H1 (cell line): ENCODE measurements at regions not wholly inside any gene's neighbourhood (a gene's known extent, or its start where the extent isn't known, plus 50 kb on each side); places are given as distances from the start of the nearest gene placed in this dataset.

ENCODE experiments used
- CTCF ChIA-PET: fragments of 300-600 bp; sonication (Branson Sonifier 250); formaldehyde crosslinking; loops from one replicate; lab custom pipeline; 2021; ENCODE audit not compliant: partially characterized antibody; lab: Charles Lee
- POLR2A ChIA-PET: fragments of 300-600 bp; sonication (Branson Sonifier 250); formaldehyde crosslinking; loops from one replicate; lab custom pipeline; 2021; ENCODE audit warnings: inconsistent platforms; ENCODE audit not compliant: partially characterized antibody; lab: Charles Lee
- DNase-seq, 2 experiments: peaks; one replicate each; pipeline versions ENCODE4 v3.0.0 to v3.0.0-alpha.2; 2010 to 2022; ENCODE audit warnings: low spot score in 2 of 2, low read depth in 1 of 2, mixed read lengths in 1 of 2
- FAIRE-seq: peaks from 2 replicates; lab custom pipeline; 2011; peaks lifted over from hg19 to GRCh38; lab: Jason Lieb, UNC
- H2AFZ ChIP-seq: 2 replicates; pipeline ENCODE4 v1.8.1; 2012; ENCODE audit warnings: low read length, inconsistent platforms
- H2AK5ac ChIP-seq: 2 replicates; pipeline ENCODE4 v1.6.1; 2013; ENCODE audit warnings: low read depth, low read length
- H2BK120ac ChIP-seq: replicated peaks from 2 replicates; pipeline ENCODE3; 2013; ENCODE audit warnings: low read depth, low read length, inconsistent platforms
- H2BK12ac ChIP-seq: 2 replicates; pipeline ENCODE4 v1.6.1; 2013; ENCODE audit warnings: low read depth, low read length
- H2BK15ac ChIP-seq: 2 replicates; pipeline ENCODE4 v1.6.1; 2013; ENCODE audit warnings: low read length
- H2BK20ac ChIP-seq: 2 replicates; pipeline ENCODE4 v1.6.1; 2013; ENCODE audit warnings: low read length
- H2BK5ac ChIP-seq: 2 replicates; pipeline ENCODE4 v1.6.1; 2013; ENCODE audit warnings: low read depth, low read length
- H3K14ac ChIP-seq: 2 replicates; pipeline ENCODE4 v1.6.1; 2013; ENCODE audit warnings: inconsistent platforms; ENCODE audit not compliant: insufficient read length
- H3K18ac ChIP-seq: 2 replicates; pipeline ENCODE4 v1.6.1; 2013; ENCODE audit warnings: low read length; ENCODE audit errors: extremely low read depth
- H3K23ac ChIP-seq: 2 replicates; pipeline ENCODE4 v1.6.1; 2013; ENCODE audit warnings: inconsistent platforms; ENCODE audit not compliant: insufficient read length
- H3K23me2 ChIP-seq: 2 replicates; pipeline ENCODE4 v1.6.1; 2013; ENCODE audit warnings: low read depth, low read length
- H3K27ac ChIP-seq: 2 replicates; pipeline ENCODE4 v1.6.1; 2011; ENCODE audit warnings: low read depth, low read length, inconsistent platforms
- H3K27me3 ChIP-seq, 4 experiments: replicated peaks in 1 of 4; 1 replicate in 1 of 4; 2 replicates in 3 of 4; pipeline versions ENCODE4 v1.6.1 to v1.8.1; 2011 to 2013; ENCODE audit warnings: low read length in 3 of 4, mild to moderate bottlenecking in 3 of 4, inconsistent platforms in 2 of 4, mixed read lengths in 2 of 4, moderate library complexity in 1 of 4; ENCODE audit not compliant: control insufficient read depth in 3 of 4, insufficient read depth in 3 of 4; ENCODE audit errors: extremely low read depth in 1 of 4
- H3K36me3 ChIP-seq, 4 experiments: 2 replicates each; pipeline versions ENCODE4 v1.6.1 to v1.8.1; 2011 to 2013; ENCODE audit warnings: mild to moderate bottlenecking in 4 of 4, low read length in 3 of 4, moderate library complexity in 2 of 4, control low read depth in 1 of 4, inconsistent platforms in 1 of 4; ENCODE audit not compliant: insufficient read depth in 4 of 4, control insufficient read depth in 2 of 4
- H3K4ac ChIP-seq: replicated peaks from 2 replicates; pipeline ENCODE3; 2013; ENCODE audit warnings: low read length, low read depth, mixed read lengths, inconsistent platforms; ENCODE audit not compliant: insufficient read length
- H3K4me1 ChIP-seq, 4 experiments: replicated peaks in 1 of 4; 1 replicate in 1 of 4; 2 replicates in 3 of 4; pipeline versions ENCODE4 v1.6.1 to v1.8.1; 2011 to 2013; ENCODE audit warnings: low read length in 3 of 4, inconsistent platforms in 2 of 4, mixed read lengths in 1 of 4; ENCODE audit not compliant: insufficient read depth in 4 of 4, control insufficient read depth in 3 of 4
- H3K4me2 ChIP-seq, 2 experiments: 2 replicates each; pipeline versions ENCODE4 v1.6.1 to v1.8.1; 2011 to 2013; ENCODE audit warnings: low read depth in 2 of 2, low read length in 2 of 2, control low read depth in 1 of 2, inconsistent platforms in 1 of 2, mild to moderate bottlenecking in 1 of 2; ENCODE audit not compliant: insufficient read depth in 1 of 2
- H3K4me3 ChIP-seq, 4 experiments: fragments of 200-600, 300-600 bp in 1 of 4; sonication (generic), shearing (Covaris generic), sonication (Bioruptor Twin) in 1 of 4; 2 replicates each; pipeline versions ENCODE4 v1.5.1 to v1.8.1; 2011 to 2016; ENCODE audit warnings: low read length in 4 of 4, low read depth in 3 of 4, control low read depth in 2 of 4, inconsistent platforms in 2 of 4, mild to moderate bottlenecking in 2 of 4, mixed read lengths in 1 of 4, moderate library complexity in 1 of 4; ENCODE audit not compliant: insufficient read depth in 2 of 4; ENCODE audit errors: extremely low read depth in 1 of 4
- H3K56ac ChIP-seq: replicated peaks from 2 replicates; pipeline ENCODE3; 2013; ENCODE audit warnings: low read depth, mild to moderate bottlenecking, mixed read lengths, low read length, inconsistent platforms; ENCODE audit not compliant: insufficient read length
- H3K79me1 ChIP-seq: 2 replicates; pipeline ENCODE4 v1.6.1; 2013; ENCODE audit warnings: low read depth, low read length, control low read depth
- H3K79me2 ChIP-seq, 2 experiments: 2 replicates each; pipeline versions ENCODE4 v1.6.1 to v1.8.1; 2012 to 2013; ENCODE audit warnings: low read length in 2 of 2, mild to moderate bottlenecking in 2 of 2, inconsistent platforms in 1 of 2; ENCODE audit not compliant: insufficient read depth in 2 of 2, control insufficient read depth in 1 of 2
- H3K9ac ChIP-seq, 4 experiments: replicated peaks in 1 of 4; 1 replicate in 1 of 4; 2 replicates in 3 of 4; pipeline versions ENCODE4 v1.6.1 to v1.8.1; 2011 to 2013; ENCODE audit warnings: low read depth in 3 of 4, low read length in 3 of 4, control low read depth in 2 of 4, mild to moderate bottlenecking in 2 of 4, moderate library complexity in 2 of 4, inconsistent platforms in 1 of 4; ENCODE audit errors: extremely low read depth in 1 of 4
- H3K9me3 ChIP-seq, 2 experiments: 2 replicates each; pipeline versions ENCODE4 v1.6.1 to v1.8.1; 2012 to 2013; ENCODE audit warnings: mild to moderate bottlenecking in 2 of 2, moderate library complexity in 2 of 2, control low read depth in 1 of 2, inconsistent platforms in 1 of 2, low read depth in 1 of 2, low read length in 1 of 2, mixed read lengths in 1 of 2; ENCODE audit not compliant: insufficient read depth in 2 of 2
- H4K20me1 ChIP-seq, 2 experiments: replicated peaks in 1 of 2; 2 replicates each; pipeline versions ENCODE3 to v1.8.1; 2011 to 2013; ENCODE audit warnings: inconsistent platforms in 2 of 2, low read length in 2 of 2, mild to moderate bottlenecking in 1 of 2; ENCODE audit not compliant: insufficient read depth in 2 of 2, control insufficient read depth in 1 of 2
- H4K5ac ChIP-seq: 2 replicates; pipeline ENCODE4 v1.6.1; 2013; ENCODE audit warnings: low read length, low read depth, mixed read lengths, inconsistent platforms; ENCODE audit not compliant: insufficient read length
- H4K8ac ChIP-seq: 2 replicates; pipeline ENCODE4 v1.8.0; 2013; ENCODE audit warnings: mild to moderate bottlenecking, moderate library complexity, low read length, inconsistent platforms; ENCODE audit not compliant: insufficient read depth; ENCODE audit errors: extremely low read depth
- H4K91ac ChIP-seq: replicated peaks from 2 replicates; pipeline ENCODE3; 2013; ENCODE audit warnings: low read length, mixed read lengths, inconsistent platforms; ENCODE audit not compliant: insufficient read length
- JUN ChIP-seq: IDR thresholded peaks from 2 replicates; pipeline ENCODE4 v1.6.1; 2011; ENCODE audit warnings: low read depth, mild to moderate bottlenecking, improper control_type of control experiment, low read length
- KDM5A ChIP-seq: fragments of 200-600 bp; IDR thresholded peaks from 2 replicates; pipeline ENCODE4 v1.7.1; 2012; ENCODE audit warnings: mild to moderate bottlenecking, low read length, inconsistent platforms, mixed read lengths
- POLR2AphosphoS5 ChIP-seq: IDR thresholded peaks from 2 replicates; pipeline ENCODE4 v1.6.1; 2011; ENCODE audit warnings: low read depth, low read length
- SIN3A ChIP-seq, 2 experiments: IDR thresholded peaks in 1 of 2; conservative IDR thresholded peaks in 1 of 2; 2 replicates each; pipeline ENCODE4 v1.6.1; 2011 to 2012; ENCODE audit warnings: low read length in 2 of 2, improper control_type of control experiment in 1 of 2, low read depth in 1 of 2, mild to moderate bottlenecking in 1 of 2
- SIRT6 ChIP-seq: IDR thresholded peaks from one replicate; pipeline ENCODE4 v1.7.1; 2012; ENCODE audit warnings: low read length, inconsistent platforms
- WGBS, 2 experiments: shearing (Covaris generic) in 1 of 2; methylation state at CpG; one replicate each; pipeline versions ENCODE4 v1.1.6 to v1.1.7; 2013 to 2015; ENCODE audit warnings: low lambda C conversion rate in 2 of 2, mixed read lengths in 2 of 2, inconsistent platforms in 1 of 2, low coverage in 1 of 2, missing lambda C conversion rate in 1 of 2; ENCODE audit not compliant: insufficient replicate concordance in 2 of 2, insufficient coverage in 1 of 2, insufficient read length in 1 of 2; ENCODE audit errors: extremely low coverage in 1 of 2, missing lambda C conversion rate in 1 of 2; 5-methylcytosine and 5-hydroxymethylcytosine counted together

GRCh38 chr14:99052467-99052866 lies 219.5 kb downstream of the BCL11B start:
- no peak for DNase-seq
- Histone ChIP-seq H3K79me1 (no peaks in the 10 kb centered on the region), H3K36me3 (no peaks in the 10 kb centered on the region; a peak in 1 of 8 replicates), H3K18ac (no peak overlapping the region), H2BK12ac (no peak overlapping the region), H4K5ac (no peak overlapping the region), H3K4me2 (no peak overlapping the region), H3K23me2 (no peaks in the 10 kb centered on the region; the same call in 1 of the 2 replicates), H3K27me3 (no peaks in the 10 kb centered on the region), H3K4me1 (no peaks in the 10 kb centered on the region), H2AFZ (no peak overlapping the region), H4K91ac (no peak overlapping the region), H4K20me1 (no peaks in the 10 kb centered on the region), H3K14ac (no peak overlapping the region), H2BK20ac (no peak overlapping the region), H3K4ac (no peak overlapping the region), H3K56ac (no peak overlapping the region), H2BK120ac (no peak overlapping the region), H3K9ac (no peak overlapping the region), H2AK5ac (no peak overlapping the region), H3K4me3 (no peak overlapping the region), H3K79me2 (no peaks in the 10 kb centered on the region), H3K27ac (no peak overlapping the region), H2BK5ac (no peak overlapping the region), H3K9me3 (peaks cover 0 to 2% of the 10 kb centered on the region in 2 experiments; a peak in 1 of 4 replicates), H2BK15ac (no peak overlapping the region), H4K8ac (no peak overlapping the region), H3K23ac (no peak overlapping the region)
- FAIRE-seq: no peak
- POLR2A ChIA-PET: no interaction called here
- 81% methylated on average over 2 of the region's 2 CpGs; no CpG with 5 or more reads in 1 of the 2 experiments for WGBS, 2 experiments
- CTCF ChIA-PET: no interaction called here
- TF ChIP-seq KDM5A (no peak), SIRT6 (no peak), JUN (no peak), POLR2AphosphoS5 (no peak), SIN3A (conservative IDR thresholded peaks at IDR 0.05 in 1 of 2, IDR thresholded peaks at IDR 0.05 in 1 of 2; ENCODE audit: low read depth in 1 of 2, low read length in 2 of 2) (no peak)
